ENCODE measurements at regions not wholly inside any gene's neighbourhood (a gene's known extent, or its start where the extent isn't known, plus 50 kb on each side); places are given as distances from the start of the nearest gene placed in this dataset.
"Not testable (repeated sequence)": the region's sequence is repeated elsewhere in the genome, so short reads cannot be mapped to it uniquely, and the experiment has no call there.

DNA sequence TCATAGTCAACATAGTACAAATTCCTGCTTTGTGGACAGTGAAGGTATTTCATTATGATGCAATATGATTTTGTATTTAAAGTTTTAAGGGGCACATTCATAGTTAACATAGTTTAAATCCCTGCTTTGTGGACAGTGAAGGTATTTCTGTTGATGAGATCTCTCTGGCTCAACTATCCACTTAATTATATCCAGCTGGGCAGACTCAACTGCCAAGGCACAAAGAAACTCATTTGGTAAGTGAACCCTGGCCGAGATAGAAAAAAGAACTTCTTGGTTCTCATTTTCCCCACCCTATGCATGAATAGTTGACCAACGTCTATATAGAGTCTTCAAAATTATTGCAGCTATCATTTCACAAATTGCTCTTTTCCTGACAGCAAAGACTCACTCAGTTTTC is 1194.6 kb downstream of the NCAM2 start:
- DNase-seq: no peak

DNA sequence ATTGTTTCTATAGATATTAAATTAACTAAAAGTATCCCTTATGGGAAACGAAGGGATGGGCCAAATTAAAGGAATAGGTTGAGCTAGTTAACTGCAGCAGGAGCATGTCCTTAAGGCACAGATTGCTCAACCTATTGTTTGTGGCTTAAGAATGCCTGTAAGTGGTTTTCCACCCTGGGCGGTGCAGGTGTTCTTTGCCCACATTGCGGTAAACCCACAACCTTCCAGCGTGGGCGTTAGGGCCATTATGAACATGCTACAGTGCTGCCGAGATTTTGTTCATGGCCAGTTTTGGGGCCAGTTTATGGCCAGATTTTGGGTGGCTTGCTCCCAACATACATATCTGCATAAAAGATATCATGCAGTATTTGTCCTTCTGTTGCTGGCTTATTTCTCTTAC is 1196.8 kb downstream of the NCAM2 start:
- DNase-seq: not testable (repeated sequence)

DNA sequence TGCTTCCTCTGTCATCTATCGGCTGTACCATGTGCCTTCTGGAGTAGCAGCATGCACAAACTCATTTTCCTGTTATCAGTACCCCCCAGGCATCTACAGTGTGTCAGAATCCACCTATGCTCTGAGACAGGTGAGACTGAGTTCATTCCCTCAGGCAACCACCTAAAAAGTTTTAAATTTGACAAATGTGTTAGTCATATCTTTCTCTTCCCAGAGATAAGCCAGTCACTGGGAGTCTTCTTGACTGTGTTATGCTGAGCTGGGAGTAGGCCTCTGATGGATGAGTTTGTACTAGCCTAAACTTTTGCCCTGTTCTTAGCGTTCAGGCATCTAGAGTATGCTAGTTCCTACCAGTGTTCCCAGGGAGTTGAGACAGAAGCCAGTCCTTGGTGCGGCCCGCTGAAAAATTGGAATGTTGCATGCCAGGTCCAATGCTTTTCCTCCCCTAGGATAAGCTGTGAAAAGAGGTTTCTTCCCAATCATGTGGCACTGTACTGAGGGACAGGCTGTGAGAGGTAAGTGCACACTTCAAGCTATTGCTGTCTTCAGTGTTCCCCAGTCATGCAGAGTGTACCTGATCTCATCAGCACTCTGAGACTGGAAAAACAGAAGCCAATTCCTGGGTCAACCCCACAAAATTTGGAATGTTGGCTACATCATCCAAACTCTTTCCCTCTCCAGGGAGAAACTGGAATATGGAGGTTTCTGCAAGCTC is 1202.3 kb downstream of the NCAM2 start:
- DNase-seq: no peak

DNA sequence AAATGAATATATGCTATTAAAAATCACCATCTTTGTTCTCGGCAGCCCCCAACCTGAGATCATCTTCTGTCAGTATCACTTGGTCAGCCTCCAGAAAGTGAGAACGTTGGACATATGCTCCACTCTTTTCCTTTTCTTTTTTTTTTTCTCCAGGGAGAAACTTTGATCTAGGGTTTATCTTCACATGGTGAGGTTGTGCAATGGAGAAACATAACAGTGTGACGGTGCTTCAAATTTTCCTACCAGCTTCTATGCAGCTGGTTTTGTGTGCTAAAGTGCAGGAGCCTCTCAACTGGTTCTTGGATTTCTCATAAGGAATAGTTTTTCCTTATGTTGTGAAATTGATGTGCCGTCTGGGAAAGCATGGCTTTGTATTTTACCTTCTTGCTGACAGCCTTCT is 1202.9 kb downstream of the NCAM2 start:
- no peak for DNase-seq

DNA sequence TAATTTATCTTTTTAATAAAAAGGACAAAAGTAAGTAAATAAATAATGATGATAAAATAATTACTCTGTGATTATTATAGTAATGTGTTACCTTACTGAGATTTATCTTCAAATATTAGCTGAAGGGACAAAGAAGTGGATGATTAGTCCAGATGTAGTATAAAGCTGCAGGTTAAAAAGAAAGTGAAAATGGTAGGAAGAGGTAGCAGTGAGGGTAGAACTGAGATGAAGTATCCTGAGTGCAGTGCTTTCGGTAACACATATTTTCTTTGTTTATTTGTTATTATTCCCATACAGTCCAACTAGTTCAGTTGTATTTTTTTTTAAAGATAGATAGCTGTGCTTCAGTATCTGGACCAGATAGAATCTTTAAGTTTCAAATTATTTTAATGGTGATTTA is 1203.5 kb downstream of the NCAM2 start:
- DNase-seq: no peak

DNA sequence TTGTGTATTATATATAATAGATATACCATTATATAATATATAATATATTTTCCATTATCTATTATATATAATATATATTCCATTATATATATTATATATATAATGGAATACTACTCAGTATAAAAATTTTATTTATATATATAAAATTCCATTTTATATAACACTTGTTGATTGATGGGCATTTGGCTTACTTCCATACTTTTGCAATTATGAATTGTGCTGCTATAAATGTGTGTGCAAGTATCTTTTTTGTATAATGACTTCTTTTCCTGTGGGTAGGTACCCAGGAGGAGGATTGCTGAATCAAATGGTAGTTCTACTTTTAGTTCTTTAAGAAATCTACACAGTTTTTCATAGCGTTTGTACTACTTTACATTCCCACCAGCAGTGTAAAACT is 1211.1 kb downstream of the NCAM2 start:
- DNase-seq: no peak

DNA sequence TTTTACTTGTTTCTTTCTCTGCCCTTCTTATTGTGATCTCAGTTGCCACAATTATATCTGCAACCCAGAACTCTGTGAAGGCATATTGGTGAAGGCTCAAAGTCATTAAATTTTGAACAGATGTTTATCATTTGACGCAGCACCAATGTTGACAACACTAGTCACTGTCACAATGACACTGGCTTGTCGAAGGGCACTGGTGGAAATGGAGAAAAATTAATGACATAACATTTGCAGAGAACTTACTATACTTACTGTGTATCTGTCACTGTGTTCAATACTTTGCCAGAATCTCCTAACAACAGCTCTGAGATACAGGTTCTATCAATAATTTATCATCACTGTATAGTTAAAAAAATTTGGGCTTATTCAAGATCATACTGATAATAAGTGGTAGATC is 1213.7 kb downstream of the NCAM2 start:
- DNase-seq: no peak

DNA sequence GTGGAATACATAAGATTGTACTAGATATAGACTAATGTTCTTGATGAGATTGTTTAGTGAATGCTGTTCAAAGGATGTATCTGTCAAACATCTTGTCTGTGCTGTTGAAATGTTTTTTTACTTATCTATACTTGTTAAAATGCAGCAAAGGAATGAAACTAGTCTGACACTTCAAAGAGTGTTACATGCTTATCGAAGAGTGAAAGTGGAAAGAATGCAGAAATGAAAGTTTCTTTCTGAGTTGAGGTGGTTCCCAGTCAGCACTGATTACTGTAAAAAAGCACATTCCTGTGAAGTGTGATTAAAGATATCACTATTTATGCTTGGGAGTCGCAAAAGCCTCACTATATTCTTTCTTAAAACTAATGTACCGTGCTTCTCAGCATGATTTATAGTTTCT is 1225.2 kb downstream of the NCAM2 start:
- DNase-seq: no peak

DNA sequence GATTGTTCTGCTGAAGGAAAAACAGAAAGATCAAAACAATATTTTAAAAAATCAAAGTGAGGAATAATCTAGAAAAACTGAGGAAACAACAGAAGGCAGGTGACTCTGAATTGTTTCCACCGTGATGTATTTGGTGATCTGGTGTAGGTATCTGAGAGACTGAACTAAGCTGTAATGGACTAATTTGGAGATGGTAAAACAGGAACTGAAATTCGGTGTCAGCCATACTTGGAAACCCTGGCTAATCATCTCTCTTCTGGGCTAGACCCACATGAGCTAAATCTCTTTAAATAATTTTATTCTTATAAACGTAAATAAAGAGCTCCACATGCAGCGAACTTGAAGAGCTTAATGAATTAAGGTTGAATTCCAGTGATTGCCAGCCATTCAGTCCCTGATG is 1226.1 kb downstream of the NCAM2 start:
- DNase-seq: no peak

DNA sequence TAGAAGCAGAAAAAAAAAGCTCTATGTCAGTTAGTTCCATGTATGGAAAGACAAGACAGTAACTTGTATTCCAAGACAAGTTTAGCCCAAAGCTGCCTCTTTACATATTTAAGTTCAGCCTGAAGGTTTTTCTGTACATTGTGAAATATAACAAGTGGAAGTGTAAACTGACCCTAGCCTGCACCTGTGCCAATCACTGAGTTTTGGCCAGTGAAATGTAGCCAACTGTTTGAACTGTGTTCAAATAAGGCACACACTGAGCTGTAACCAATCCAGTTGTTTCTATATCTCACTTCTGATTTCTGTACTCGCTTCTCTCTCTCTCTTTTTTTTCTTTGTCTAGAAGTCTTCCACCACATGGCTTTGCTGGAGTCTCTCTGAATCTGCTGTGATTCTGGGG is 1227.1 kb downstream of the NCAM2 start:
- DNase-seq: no peak

DNA sequence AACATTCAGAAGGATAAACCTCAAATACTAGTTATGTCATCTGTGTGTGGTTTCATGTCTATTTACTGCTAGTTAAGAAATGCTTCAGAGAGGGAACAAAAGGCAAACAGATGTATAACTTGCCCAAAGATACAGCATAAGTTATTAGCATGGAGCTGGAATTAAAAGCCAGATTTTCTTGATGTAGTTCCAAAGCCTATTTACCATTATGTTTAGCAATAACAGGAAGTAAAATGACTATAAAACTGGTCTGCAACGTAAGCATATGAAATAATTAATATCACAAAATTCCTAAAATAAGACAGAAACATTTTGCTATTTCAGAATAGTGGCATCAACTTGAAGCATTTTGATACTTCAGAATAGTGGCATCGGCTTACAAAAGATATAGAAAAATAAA is 1232.8 kb downstream of the NCAM2 start:
- no peak for DNase-seq

DNA sequence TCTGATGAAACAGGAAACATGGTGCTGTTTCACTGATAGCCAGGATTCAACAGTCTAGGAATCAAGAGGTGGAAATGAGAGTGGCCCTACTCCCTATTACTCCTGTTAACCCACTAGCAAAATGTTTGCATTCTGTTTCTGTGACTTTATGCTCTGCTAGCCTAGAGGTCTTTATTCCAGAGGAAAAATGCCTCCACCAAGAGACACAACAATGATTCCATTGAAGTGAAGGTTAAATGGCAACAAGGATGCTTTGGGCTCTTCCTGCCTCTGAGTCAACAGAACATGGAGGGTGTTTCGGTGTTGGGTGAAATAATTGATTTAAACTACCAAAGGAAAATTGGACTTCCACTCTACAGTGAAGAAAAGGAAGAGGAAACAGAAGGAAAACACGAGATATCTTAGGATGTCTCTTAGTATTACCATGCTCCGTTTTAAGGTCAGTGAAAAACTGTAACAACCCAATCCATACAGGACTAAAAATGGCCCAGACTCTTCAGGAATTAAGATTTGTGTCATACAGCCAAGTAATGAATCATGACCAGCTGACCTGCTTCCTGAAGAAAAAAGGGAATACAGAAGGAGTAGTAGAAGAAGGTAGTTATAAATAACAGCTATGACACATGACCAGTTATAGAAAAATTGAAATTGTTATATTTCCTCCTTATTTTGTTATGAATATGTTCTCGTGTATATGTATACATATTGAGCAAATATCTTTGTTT is 1237.8 kb downstream of the NCAM2 start:
- DNase-seq: no peak

DNA sequence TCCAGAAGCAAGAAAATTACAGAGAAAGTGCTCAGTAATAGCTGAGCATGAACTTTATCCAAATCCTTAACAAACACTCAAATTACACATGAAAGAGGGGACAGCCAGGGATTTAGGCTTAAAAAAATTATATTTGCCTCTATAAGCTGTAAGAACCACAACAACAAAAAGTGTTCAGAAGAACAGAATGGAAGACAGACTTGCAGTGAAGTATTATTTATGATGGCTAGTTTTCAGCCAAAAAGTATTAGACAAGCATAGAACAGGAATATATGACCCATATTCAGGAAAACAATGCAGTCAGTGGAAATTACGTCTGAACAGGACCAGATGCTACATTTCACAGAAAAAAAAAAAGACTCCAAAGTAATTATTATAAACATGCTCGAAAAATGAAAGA is 1246.3 kb downstream of the NCAM2 start:
- no peak for DNase-seq

DNA sequence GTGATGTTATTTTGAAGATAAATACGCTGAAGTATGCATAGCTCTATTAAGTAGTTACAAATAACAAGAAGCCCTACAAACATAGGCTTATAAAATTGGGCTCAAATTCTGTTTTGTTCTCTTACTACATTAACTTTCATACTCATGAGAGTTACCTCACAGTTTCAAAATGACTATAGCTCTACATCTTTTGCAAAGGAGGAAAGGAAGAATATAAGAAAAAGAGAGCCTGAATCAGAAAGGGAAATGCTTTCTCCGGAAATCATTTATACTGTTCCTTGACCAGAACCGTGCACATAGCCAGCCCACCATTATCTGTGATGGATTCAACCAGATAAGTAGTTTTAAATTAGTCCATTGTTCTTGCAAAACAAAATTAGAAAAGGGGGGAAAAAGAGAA is 1252.1 kb downstream of the NCAM2 start:
- DNase-seq: no peak

DNA sequence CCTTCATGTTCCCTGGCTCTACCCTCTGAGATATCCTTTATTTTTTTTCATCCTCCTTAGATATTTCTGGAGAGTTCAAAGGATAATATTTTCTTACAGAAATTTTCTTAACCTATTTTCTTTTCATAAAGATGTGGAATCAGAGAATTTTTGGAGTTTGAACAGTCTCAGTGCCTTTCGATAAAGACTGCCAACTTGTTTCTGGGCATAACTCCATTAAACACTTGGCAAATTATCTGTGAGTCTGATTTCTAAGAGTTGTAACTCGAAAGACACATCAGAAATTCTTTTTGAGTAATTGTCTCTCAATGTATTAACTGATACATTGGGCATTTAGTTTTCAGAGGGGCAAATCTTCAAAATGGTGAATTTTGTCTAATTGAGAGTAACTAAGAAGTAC is 1255.6 kb downstream of the NCAM2 start:
- no peak for DNase-seq

DNA sequence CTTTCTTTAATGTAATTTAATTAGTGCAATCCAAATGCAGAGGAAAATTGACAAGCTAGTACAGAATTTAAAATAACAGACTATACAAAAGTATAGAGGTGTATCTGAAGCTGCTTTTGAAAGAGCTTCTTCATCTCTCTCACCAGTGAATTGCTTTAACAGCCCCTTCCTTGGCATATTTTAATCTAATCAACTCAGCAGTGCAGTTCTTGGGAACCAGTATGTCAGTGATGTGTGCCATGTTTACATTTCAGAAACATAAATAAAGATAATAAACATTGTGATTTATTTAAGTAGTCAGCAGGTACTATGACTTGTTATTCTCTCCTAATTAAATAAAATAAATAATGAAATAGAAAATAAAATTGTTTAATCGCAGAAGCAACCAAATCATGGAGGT is 1260.6 kb downstream of the NCAM2 start:
- DNase-seq: no peak

DNA sequence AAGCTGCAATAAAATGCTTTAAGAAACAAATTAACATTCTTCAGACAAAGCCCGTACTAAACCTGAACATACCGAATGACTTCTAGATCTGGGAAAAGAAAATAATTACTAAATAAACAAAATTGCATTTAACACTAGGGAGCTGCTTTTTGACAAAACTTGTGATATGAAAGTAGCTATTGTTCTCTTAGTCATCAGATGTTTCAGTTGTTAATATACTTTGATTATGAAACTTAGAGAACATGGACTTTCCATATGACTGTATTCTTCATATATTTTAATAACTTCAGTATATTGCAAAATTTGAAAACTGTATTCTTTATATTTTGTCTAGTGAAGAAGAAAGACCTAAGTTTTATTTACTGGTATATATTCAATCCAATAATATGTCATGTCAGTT is 1262.1 kb downstream of the NCAM2 start:
- DNase-seq: no peak

DNA sequence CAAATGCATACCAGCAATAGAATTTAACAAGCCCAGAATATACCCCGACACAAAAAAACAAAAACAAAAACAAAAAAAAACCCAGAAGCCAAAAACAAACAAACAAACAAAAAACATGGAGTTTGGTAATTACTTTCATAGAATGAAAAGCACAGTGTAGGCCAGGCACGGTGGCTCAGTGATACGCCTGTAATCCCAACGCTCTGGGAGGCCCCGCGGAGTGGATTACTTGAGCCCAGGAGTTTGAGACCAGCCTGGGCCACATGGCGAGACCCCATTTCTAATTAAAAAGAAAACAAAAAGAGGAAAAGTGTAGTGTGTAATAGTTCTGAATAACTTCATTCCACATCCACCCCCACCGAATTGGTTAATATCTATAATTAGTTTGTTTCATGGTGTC is 1265.7 kb downstream of the NCAM2 start:
- DNase-seq: no peak

DNA sequence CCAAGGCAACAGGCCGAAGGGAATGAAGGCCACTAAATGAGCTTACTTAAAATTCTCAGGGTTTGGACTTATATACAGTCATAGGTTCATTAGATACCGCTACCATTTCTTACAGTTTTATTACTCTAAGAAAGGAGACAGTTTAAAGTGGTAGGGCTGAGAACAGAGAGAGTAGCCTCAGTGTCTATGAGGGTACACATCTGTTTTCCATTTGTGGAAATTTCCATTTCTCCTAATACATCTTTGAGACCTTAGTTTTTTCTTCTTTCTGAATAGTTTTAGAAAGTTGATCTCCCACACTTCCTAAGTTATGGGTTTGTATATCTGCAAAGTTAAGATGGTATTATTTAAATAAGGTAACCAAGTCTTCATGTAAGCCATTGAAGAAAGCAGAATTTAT is 1279.1 kb downstream of the NCAM2 start:
- DNase-seq: no peak

DNA sequence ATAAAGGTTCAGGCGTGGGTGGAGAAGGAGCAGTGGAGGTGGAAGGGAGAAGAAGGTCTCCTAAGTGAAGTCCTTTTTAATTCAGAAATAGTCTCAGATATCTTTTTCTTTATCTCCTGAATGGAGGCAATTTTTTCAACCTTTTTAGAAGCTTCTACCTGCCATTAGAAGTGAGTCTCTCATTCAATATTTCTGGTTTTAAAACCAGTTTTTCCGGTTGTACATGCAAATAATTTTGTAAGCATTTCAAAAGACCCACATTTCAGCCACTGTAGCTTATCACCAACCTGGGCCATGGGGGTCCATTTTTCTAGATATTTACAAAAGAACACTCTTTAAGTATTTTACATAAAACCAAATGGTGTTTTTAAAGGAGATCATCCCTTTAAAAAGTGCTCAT is 1280.2 kb downstream of the NCAM2 start:
- DNase-seq: no peak

DNA sequence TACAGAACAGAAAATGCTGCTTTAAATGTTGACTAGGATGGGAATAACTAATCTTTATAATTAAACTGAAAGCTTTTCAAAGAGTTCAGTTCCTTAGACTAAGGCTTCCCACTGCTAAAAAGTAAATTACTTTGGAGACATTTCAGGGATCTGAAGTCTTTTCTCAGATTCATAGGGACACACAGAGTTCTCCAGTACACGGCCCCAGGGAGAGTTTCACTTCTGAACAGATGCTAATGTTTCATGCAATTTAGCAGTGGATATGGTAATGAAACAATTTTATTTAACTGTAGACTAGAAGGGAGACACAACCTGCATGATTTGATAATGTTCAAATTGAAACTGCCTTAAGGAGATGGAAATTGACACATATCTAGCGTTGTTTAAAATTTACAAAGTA is 1282.6 kb downstream of the NCAM2 start:
- no peak for DNase-seq

DNA sequence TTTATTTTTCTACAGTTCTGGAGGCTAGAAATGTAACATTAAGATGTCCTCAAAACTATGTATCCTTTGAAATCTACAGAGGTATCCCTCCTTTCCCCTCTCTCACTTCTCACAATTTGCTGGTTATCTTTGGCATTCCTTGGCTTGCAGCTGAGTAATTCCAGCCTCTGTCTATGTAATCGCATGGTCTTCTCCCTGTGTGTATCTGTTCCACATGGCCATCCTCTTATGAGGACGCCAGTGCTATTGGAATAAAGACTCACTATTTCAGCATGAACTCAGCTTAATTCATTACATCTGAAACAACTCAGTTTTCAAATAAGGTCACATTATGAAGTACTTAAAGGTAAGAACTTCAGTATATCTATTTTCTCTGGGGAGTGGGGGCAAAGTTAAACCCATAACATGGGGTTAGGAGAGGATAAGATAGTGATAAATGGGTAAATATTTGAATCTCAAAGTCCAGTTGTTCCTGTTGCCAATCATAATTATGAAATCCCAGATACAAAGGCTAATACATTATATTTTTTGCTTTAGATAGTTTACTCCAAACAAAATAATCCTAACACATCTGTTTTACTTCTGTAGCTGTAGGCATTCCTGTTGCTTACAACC is 1290.8 kb downstream of the NCAM2 start:
- DNase-seq: no peak

DNA sequence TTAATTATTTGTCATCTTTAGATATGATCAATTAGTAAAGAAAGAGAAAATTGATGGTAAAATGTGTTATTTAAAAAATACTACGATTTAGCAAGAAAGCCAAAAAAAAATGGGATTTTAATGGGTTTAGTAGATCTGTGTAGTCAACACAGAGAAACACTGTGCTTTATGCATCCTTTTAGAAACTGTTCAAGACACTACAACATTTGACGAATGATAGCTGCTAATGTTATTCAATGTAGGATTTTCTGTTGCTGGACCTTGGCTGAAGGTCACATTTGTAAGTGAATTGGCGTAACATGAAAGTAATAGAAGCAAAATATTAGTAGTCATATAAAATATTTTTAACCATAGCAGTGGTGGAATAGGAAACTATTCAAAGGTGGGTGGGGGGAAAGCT is 1293.9 kb downstream of the NCAM2 start:
- DNase-seq: no peak

DNA sequence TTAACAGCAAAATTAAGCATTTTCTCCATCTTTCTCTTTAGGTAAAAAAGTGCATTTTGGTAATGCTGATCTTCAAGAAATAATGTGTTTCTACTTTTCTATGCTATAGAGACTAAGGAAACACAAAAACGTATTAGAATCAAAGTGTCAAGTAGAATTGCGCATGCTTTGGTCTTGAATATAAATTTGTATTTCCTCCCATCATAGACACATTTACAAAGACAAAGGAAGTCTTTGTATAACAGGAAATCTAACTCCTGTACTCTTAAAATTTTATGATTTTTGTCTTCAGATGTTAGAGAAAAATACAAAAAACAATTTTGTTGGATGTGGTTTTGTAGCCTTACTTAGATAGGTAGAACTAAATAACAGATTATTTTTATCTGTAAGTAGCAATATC is 1299.4 kb downstream of the NCAM2 start:
- no peak for DNase-seq

Measured in CD4-positive, alpha-beta T cell treated with Interleukin-21 for 1 hour (primary cell).